WI38 (cell line): ENCODE measurements at regions not wholly inside any gene's neighbourhood (a gene's known extent, or its start where the extent isn't known, plus 50 kb on each side); places are given as distances from the start of the nearest gene placed in this dataset.

Experiments used
- H3K4me3 ChIP-seq: 2 replicates; pipeline ENCODE4 v1.5.1; 2011; ENCODE audit warnings: low read depth, mild to moderate bottlenecking, control low read depth, low read length
- TF ChIP-seq, protein P1 (sequence below): IDR thresholded peaks from 2 replicates; pipeline ENCODE4 v1.5.1; 2012; ENCODE audit warnings: low read depth, mild to moderate bottlenecking, control low read depth, low read length

DNA sequence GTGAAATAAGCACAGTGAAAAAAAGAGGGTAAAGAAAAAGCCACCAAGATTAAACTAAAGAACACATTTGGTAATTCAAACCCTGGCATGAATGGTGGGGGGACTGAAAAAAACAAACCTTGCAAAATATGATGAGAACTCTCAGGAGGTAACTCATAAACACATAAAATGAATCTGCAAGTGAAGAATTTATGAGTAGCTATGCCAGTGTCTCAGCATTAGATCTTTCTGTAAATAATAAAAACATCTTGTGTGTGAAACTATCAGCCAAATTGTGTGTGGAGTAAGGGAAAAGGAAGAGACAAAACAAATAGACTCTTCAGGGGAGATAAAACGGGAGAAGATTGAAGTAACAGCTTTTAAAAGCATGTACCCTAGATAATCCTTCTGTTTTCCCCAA lies 129.6 kb upstream of the SPEF2 start:
- TF ChIP-seq, protein P1, sequence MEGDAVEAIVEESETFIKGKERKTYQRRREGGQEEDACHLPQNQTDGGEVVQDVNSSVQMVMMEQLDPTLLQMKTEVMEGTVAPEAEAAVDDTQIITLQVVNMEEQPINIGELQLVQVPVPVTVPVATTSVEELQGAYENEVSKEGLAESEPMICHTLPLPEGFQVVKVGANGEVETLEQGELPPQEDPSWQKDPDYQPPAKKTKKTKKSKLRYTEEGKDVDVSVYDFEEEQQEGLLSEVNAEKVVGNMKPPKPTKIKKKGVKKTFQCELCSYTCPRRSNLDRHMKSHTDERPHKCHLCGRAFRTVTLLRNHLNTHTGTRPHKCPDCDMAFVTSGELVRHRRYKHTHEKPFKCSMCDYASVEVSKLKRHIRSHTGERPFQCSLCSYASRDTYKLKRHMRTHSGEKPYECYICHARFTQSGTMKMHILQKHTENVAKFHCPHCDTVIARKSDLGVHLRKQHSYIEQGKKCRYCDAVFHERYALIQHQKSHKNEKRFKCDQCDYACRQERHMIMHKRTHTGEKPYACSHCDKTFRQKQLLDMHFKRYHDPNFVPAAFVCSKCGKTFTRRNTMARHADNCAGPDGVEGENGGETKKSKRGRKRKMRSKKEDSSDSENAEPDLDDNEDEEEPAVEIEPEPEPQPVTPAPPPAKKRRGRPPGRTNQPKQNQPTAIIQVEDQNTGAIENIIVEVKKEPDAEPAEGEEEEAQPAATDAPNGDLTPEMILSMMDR: no peak
- no peak overlapping the region for H3K4me3 ChIP-seq

DNA sequence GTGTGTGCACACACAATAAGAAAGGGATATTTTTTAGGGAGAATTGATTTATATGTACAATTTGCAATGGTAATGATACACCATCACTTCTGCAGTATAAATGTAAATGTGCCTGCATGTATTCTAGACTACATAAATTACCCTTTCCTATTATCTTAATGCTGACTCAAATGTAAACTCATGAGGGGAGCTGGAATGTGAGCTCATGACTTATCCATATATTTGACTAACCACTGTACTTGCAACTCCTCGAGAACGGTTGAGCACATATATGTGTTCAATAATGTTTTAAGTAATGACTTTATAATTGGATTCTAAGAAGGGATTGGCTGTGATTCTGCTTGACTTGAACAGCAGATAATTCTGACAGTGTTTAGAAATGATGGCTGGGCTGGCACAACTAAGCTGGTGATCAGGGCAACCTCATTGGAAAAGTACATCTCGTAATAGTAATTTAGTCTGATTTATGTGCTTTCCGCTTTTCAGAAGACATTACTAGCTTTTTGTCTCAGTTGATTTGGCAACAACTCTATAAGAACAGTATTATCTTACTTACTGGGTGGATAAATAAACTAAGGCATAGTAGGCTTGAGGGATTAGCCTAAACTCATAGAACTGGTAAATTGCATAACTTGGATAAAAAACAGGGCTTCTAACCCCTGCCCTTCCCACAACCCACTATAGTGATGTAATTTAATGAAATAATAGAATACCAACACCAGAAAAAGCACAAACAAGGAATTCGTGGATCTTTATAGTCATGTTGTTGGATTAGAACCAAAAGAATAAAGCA lies 130.2 kb upstream of the SPEF2 start:
- H3K4me3 ChIP-seq: no peak overlapping the region
- TF ChIP-seq, protein P1: no peak

DNA sequence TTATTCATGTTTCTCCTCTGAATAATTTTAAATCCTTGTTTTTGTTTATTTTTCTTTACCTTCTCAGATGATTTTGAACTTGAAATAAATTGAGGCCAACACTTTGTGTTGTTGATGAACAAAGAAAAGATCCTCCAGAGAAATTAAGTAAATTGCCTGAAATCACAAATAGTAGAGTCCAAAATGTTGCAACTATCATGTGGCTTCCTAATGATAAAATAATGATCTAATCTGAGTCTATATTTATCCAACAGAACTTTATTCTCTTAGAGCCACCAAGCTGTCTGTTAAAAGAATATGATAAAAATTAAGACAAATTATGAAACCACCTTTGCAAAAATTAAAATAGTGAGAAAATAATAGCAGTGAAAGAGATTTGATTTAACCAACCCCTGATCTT lies 132.2 kb upstream of the SPEF2 start:
- H3K4me3 ChIP-seq: no peak overlapping the region
- TF ChIP-seq, protein P1: no peak

DNA sequence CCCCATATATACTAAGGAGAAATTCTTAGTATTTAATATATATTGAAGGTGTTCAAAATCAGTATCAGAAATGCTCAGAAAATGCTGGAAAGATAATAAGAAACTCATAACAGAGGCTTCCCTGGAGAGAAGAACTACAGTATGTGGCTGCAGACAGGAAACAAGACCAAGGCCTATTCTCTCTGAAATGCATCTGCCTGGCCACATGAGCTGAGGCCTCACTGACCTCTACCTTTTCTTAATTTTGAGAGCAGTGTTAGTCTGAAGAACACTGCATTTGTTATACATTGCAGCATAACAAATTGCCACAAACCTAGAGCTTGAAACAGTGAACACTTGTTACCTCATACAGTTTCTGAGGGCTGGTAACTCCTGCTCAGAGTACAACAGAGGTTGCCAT lies 133.4 kb upstream of the SPEF2 start:
- H3K4me3 ChIP-seq: no peak overlapping the region
- TF ChIP-seq, protein P1: no peak

DNA sequence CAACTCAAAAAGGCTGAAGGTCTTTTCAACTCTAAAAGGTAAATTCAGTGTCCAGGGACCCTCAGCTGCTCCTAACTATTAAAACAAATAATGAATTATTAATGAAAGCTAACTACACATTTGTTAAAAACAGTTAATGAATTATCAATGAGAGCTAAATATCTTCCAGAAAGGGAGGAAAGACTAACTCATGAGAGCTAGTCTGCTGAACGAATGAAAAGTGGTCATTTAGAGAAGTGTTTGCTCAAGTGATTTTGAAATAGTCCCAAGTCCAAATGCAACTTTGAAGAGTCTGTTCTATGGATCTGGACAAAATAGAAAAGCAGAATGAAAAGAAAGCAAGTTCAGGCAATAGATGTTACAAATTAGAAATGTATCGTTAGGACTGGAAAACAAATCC lies 133.9 kb upstream of the SPEF2 start:
- no peak overlapping the region for H3K4me3 ChIP-seq
- TF ChIP-seq, protein P1: no peak

DNA sequence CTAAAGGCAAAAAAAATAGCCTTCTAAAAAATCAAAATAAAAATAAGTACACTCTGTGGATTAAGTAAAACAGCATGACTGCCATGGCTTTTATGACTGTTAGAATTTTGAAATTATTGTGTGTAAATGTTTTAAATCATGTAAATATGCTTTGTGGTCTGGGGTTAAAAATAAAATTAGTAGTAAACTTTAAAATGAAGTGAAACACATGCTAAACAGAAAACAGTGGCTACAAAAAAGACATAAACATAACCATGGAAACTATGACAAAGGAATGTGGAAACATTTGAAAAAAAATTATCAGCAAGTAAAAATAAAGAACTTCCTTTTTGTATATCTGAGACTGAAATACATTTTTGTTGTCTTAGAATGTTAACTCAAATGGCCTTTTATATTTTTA lies 134.5 kb upstream of the SPEF2 start:
- TF ChIP-seq, protein P1: no peak
- H3K4me3 ChIP-seq: no peak overlapping the region

DNA sequence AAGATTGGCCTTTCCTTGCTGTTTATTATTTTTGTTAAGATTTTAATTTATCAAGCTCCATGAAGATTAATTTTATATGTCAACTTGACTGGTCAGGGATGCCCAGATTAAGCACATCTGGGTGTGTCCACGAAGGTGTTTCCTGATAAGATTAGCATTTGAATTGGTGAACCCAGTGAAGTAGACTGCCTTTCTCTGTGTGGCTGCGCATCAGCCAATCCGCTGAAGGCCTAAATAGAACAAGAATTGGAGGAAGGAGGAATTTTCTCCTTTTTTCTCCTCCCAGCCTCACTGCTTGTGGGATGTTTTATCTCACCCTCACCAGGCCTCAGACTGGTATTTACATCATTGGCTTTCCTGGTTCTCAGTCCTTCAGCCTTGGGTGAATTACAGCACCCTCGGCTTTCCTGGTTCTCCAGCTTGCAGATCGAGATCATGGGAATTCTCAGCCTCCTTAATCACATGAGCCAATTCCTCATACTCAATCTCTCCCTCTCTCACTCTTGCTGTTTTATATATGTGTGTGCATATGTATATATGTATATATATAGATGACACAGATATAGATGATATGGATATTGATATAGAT lies 135.4 kb upstream of the SPEF2 start:
- H3K4me3 ChIP-seq: no peak overlapping the region
- TF ChIP-seq, protein P1: no peak
